ENCODE measurements at regions not wholly inside any gene's neighbourhood (a gene's known extent, or its start where the extent isn't known, plus 50 kb on each side); places are given as distances from the start of the nearest gene placed in this dataset.
"Not testable (repeated sequence)": the region's sequence is repeated elsewhere in the genome, so short reads cannot be mapped to it uniquely, and the experiment has no call there.

DNA sequence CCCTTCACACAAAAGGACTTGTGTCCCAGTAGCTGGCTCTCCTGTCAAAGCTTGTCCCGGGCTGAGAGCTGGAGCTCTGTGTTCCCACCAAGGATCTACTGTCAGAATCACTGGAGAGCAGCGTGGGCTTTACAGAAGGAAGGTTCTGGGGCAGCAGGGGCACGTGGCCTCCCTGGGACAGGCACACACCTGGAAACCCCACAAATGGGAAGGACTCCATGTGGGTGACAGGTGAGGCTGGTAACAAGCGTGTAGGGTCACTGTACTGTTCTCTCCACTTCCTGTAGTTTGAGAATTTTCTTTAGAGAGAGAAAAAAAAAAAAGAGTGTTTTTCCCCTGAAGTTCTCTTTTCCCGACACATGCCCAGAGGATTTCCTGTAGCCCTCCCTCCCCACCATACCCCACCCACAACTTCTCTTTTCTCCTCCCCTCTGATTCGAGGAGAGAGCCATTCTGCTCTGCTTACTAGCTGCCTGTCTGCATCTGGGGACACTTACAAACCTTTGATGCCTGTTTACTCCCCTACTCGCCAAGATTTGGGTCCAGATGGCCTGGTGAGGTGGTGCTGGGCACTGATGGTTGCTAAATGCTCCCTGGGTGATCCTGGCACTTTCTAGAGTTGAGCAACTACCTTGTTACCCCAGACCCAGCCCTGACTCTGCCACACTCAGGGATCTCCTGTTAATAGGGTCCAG, 84.1 kb upstream of the SIRPA start:
- DNase-seq (ENCODE audit: low read depth in 2 of 2), result no peak

DNA sequence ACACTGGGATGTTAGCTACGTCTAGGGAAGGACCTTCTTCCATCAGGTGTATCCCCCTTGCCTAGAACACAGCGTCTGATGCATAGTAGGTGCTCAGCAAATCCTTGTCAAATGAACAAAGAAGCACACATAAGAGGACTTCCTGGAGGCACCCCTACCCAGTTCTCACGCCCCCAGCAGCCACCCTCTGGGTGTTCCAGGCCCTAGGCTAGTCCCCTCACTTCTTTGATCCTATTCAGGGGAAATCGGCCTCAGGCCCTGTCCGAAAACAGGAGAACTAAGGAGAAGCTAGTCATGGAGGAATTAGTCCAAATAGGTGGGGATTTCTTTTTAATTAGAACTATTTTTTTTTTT, 84.7 kb upstream of the SIRPA start:
- DNase-seq (ENCODE audit: low read depth in 2 of 2), result no peak

DNA sequence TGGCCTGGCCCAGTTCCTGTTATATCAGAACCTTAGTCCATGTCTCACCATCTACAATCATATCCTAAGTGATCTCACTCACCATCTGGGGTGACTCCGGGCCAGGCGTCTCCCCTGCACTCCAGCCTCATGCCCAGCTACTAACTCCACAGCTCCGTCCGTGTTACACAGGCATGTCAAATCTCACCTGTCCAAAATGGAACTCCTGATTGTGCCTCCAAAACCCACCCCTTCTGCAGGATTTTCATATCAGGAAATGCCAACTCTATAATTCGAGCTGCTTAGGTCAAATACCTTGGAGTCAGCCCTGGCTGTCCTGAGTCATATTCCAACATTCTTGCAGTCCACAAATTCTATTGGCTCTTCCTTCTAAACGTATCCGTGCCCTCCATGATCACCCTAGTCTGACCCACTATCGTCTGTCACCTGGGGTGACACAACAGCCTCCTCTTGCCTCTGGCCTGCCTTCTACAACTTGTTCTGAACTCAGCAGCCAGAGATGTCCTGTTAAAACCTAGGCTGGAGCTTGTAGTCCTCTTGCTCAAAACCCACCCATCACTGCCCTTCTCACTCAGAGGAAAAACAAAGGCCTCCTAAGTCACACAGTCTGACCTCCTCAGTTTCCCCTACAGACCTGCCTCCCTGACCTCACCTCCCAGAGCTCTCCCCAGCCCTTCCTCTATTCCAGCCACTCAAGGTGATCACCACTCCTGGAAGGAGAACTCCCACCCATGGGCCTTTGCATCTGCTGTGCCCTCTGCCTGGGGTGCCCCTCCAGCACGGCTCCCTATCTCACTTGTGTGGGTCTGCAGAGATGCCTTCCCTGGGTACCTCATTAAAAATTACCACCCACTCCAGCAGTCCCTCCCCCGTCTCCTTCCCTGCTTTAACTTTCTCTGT, 85.3 kb upstream of the SIRPA start:
- no peak for DNase-seq (ENCODE audit: low read depth in 2 of 2)

DNA sequence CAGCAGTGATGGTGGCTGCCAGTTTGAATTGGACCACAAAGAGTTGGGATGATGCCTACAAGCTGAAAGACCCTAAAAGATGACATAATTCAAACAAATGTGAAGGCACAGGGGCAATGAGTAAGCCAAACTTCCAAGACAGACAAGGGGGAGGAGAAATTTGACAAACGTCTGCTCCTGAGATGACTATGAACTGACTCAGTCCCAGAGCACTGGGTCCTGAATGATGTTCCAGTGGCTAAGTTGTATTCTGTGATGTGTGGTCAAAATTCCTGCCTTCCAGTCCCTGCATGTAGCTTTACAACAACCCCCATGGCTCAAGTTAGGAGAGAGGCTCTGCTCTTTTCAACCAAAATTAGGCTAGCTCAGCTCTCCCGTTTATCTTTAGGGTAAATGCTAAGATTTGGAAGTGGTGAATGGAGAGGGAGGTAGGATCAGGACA, 86.1 kb upstream of the SIRPA start:
- DNase-seq (ENCODE audit: low read depth in 2 of 2), result no peak

DNA sequence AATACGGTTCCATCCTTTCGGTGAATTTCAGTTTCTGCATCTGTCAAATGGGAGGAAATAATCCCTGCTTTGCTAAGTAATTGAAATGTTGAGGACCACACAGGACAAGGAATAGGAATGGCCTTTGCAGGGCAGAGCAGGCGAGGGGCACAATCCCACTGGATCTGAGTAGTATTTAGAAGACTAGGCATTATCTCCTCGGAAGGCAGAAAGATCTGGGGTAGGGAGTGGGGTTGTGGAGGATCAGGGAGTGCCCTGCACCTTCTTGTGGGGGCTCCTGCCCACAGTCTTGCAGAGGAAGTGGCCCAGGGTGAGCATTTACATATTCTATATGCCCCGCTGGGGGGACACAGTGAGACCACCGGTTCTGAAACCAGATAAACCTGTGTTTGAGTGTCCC, 87.1 kb upstream of the SIRPA start:
- no peak for DNase-seq (ENCODE audit: low read depth in 2 of 2)

DNA sequence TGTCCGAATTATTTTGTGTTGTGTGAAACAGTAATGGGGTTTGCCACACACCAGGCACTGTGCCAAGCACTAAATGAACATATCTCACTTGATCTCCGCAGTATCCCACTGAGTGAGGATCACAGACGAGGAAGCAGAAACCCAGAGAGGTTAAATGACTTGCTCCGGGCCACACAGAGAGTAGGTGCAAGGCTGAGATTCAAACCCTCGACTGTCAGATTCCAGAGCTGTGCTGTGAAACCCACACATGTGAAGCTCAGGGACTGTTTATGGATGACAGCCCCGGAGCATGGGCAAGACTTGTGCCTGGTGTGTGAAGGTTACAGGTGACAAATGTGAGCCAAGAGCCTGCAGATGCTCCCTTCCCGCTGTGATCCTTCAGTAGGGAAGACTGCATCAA, 87.8 kb upstream of the SIRPA start:
- no peak for DNase-seq (ENCODE audit: low read depth in 2 of 2)

DNA sequence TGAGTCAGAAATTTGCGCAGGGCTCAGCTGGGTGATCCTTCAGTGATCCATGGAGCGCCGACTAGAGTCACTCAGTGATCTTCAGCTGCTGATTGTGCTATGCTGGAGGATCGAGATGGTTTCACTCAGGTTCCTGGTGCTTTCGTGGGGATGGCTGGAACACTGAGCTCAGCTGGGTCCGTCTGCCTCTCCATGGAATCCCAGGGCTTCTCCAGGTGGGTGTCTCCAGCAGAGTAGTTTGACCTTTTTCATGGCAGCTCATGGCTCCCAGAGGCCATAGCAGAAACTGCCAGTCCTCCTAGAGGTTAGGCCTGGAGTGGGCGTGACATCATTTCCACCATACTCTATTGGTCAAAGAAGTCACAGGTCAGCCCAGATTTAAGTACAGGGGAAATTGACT, 88.8 kb upstream of the SIRPA start:
- DNase-seq (ENCODE audit: low read depth in 2 of 2), result no peak

DNA sequence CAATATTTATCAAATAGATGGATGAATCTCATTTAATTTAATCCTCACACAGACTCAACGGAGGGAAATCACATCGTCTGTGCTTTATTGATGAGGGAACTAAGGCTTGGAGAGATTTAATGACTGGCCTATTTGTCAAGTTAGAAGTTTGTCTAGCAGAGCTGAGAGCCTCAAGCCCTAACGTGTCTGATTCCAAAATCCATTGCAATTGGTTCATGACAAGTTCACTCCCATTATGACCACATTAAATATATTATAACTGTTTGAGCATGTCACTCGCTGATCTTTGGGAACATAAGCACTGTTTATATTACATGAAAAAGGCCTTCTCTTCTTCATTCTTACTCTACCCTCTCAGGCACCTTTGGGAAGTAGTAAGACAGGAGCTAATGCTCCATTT, 89.4 kb upstream of the SIRPA start:
- DNase-seq (ENCODE audit: low read depth in 2 of 2), result no peak

DNA sequence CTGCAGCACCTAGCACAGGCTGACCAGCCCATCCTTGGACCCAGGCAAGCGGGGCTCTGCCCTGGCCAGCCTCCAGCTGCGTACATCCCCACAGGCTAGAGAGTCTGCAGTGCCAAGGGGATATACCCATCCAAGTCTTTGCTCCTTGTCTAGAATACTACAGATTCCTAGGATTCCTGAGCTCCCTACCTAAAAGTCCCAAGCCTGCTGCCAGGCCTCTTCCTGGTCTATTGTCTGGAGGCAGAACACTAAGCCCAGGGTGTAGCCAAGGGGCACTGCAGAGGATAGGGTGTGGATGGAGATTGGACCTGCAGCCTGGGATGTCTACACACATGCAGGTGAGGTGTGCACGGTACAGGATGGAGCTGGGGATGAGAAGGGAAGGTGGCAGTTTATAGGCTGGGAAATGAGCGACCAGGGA, 90.0 kb upstream of the SIRPA start:
- no peak for DNase-seq (ENCODE audit: low read depth in 2 of 2)

DNA sequence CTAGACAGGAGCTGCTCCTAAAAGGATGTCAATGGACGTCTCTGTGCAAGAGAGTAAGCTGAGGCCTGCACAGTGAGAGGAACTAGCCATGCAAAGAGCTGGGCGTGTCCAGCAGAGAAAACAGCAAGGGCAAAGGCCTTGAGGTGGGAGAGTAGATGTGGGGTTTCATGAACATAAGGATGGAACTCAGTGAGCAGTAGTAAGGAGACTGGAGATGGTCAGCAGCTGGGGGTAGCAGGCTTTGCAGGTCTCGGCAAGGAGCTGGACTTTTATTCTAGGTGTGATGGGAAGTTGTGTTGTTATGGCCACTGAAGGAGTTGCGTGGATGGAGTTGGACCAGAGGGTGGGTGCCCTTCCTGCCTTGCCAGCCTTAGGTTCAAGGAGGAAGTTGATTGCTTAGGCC, 90.7 kb upstream of the SIRPA start:
- no peak for DNase-seq (ENCODE audit: low read depth in 2 of 2)

DNA sequence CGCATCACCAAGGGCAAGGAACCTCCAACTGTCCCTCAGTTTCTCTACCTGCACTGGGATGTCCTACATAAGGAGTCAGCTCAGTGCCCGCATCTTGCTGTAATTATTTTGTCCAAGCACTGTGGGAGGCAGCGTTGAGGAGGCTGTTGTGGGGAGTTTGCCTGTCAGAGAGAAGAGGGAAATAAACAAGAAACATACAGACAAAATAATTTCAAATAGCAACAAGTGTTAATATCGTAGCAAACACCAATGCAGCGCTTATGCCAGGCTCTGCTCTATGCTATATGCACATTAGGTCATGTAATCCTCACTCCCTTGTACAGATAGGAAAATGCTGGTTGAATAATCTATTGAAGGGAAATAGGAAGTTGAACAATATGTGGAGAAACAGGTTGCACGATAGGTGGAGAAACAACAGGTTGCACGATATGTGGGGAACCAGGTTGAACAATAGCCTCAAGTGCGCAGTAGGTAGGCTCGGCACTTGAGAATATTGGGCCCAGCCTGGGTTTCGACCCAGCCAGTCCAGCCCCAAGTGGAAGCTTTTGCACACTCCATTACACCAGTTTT, 91.2 kb upstream of the SIRPA start:
- DNase-seq (ENCODE audit: low read depth in 2 of 2), result no peak

DNA sequence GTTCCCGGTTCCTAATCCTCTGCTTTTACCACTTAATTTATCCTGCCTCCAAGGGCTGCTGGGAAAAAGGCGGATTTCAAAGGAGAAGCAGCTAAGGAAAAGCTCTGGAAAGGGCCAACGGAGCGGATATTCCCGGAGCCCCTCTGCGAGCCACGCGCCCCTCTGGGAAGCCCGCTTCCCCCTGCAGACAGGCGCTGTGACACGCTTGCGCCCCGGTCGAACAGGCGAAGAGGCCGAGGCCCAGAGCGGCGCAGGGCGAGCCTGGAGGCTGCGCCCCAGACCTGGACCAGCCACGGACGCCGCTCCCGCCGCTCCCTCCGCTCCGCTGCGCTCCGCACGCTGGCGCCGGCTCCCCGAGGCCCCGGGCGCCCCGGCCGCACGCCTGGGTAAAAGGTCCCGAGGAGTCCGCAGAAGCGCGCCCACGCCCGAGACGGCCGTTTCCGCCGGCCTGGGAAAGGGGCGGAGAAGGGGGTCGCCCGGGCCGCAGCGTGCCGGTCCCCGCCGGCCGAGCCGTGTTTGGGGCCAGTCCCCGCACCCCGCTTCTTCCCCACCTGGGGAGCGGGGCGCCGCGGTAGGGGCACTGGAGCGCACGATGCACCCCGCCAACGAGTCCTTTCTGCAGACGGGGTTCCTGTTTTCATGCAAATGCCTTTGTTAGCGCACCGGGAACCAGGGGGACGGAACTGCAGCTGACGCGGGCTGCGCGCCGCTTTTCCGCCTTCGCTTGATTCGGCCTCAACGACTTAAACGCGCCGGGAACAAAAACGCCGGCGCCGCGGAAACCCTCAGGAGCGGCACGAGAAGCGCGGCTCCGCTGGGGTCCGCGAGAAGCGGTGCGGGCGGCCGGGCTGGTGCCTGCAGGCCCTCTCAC, 91.9 kb upstream of the SIRPA start:
- DNase-seq (ENCODE audit: low read depth in 2 of 2), result no peak

DNA sequence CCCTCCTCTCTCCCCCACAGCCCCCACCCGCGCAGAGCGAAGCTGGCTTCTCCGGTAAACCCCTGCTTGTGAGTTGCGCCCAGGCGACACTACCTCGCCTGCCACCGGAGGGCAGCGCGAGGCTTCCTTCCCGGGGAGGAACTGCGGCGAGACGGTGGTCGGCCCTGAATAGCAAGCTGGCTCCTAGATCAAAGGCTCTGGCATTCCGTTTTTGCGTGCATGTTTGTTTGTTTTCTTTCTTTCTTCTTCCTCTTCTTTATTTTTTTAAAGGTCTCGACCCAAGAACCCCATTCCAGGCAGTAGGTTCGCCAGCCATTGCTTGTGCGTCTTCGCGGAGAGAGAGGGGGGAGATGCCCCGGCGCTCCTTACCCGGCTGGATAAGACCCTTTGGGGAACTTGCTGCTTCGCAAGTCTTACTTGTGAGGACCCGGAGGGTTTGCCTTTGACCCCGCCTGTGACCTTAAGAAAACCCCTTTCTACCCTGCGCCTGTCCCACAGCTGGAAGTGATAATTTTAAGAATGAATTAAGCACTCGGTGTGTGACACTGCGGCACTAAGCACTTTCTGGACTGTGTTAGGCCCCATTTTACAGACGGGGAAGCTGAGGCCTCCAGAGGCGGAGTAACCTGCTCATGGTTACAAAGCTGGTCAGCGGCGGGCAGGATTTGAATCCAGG, 92.7 kb upstream of the SIRPA start:
- DNase-seq (ENCODE audit: low read depth in 2 of 2), result no peak

DNA sequence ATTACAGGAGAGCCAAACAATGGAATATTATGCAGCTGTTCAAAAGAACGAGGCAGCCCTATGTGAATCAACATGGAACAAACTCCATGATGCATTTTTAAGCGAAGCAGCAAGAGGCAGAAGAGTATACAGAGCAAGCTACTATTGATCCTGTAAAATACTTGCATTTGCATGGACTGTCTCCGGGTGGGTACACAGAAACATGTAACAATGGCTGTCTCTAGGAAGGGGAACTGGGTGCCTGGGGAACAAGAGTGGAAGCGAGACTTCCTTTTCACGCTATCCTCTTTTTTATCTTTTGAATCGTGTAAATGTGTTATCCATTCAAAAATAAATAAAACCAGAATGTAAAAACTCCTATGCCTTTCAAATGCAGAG, 93.3 kb upstream of the SIRPA start:
- no peak for DNase-seq (ENCODE audit: low read depth in 2 of 2)

DNA sequence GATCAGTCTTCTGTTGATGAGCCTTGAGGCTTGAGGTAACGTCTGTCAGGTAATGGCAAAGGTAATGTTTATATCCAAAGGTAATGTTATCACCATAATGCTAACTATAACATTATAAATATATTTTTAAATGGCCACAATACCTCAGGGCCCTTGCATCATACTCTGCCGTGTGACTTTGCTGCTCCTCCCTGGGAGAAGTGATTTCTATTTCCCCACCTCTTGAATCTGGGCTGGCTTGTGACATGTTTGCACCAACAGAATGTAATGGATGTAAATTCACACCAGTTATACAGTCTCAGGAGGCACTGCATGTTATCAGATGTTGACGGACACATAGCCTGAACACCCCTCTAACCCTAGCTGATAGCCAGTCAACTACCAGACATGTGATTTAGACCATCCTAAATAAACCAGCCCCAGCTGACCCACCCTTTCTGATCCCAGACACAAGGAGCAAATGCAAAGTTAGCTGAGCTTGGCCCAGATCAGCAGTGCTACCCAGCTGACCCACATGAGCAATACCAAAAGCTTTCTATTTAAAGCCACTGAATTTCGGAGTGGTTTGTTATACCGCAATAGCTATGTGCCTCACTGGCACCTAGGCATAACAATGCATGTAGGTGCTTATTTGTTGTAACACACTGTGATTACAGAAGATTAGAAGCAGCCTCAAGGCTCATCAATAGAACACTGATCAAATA, 93.8 kb upstream of the SIRPA start:
- no peak for DNase-seq (ENCODE audit: low read depth in 2 of 2)

DNA sequence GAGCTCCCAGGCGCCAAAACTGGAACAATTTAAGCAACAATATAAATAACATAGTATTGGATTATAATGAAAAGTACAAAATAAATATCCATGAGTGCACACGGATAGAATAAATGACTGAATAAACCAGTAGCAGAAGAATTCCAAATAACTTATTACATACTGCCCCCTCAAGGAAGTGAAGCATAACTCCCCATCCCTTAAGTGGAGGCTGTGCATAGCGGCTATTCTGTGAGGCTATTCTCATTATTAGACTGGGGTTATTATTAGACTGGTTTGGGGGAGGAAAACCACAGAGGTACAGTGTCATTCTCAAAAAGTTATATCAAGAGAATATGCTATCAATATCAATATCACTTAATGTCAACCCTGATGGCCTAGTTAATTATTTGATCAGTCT, 94.4 kb upstream of the SIRPA start:
- DNase-seq (ENCODE audit: low read depth in 2 of 2), result no peak

DNA sequence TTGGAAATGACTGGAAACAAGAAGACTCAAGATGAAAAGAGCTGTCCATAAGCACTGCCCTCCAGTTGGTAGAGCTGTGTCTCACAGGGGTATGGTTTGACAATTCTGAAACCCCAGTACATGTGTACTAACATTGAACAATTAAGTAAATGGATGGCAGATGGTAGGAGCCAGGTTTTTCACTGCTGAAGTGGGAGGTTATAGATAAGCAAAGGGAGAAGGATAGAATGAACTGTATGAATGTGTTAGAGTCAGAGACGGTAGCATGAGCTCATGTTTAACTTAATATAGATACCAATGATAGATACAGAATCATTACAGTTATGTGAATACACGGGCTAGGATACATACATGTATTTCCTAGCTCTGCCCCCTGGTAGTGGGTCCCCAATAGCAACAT, 95.0 kb upstream of the SIRPA start:
- DNase-seq (ENCODE audit: low read depth in 2 of 2), result no peak

DNA sequence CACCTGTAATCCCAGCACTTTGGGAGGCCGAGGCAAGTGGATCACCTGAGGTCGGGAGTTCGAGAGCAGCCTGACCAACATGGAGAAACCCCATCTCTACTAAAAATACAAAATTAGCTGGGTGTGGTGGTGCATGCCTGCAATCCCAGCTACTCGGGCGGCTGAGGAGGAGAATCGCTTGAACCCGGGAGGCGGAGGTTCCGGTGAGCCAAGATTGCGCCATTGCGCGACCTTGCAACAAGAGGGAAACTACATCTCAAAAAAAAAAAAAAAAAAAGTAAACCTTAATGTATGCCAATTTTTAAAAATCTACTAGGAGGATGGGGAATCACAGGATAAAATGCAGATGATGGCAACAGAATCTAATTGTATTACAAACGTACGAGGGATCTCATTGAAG, 95.5 kb upstream of the SIRPA start:
- DNase-seq (ENCODE audit: low read depth in 2 of 2), result not testable (repeated sequence)

DNA sequence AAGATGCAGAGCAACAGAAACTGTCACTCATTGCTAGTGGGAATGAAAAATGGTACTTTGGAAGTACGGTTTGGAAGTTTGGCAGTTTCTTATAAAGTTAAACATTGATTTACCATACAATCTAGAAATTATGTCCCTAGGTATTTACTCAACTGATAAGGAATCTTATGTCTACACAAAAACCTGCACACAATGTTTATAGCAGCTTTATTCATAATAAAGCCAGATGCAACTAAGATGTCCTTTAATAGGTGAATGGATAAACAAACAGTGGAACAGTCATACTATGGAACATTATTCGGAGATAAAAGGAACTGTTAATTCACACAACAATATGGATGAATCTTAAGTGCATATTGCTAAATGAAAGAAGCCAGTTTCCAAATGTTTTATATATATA, 96.2 kb upstream of the SIRPA start:
- no peak for DNase-seq (ENCODE audit: low read depth in 2 of 2)

DNA sequence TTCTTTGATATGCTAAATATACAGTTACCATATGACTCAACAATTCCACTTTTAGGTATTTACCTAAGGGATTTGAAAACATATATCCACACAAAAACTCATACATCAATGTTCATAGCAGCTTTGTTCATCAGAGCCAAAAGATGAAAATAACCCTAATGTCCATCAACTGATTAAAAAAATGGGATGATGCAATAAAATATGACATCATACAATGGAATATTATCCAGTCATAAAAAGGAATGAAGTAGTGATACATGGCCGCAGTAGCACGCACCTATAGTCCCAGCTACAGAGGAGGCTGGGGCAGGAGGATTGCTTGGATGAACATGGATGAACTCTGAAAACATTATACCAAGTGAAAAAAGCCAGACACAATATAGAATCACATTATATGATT, 101.4 kb upstream of the SIRPA start:
- no peak for DNase-seq (ENCODE audit: low read depth in 2 of 2)

DNA sequence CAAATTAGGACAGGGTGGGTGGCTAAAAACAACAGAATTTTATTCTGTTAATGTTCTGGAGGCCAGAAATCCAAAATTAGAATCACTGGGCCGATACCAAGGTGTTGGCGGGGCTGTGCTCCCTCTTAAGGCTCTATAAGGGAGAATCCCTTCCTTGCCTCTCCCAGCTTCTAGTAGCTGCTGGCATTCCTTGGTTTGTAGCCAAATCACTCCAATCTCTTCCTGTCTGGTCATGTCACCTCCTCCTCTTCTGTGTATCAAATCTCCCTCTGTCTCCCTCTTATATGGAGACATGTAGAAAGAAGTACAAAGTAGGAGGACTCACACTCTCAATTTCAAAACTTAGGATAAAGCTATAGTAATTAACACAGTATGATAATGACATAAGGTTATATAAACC, 102.9 kb upstream of the SIRPA start:
- no peak for DNase-seq (ENCODE audit: low read depth in 2 of 2)

All from activated CD8-positive, alpha-beta memory T cell treated with anti-CD3 and anti-CD28 coated beads for 4 hours (primary cell).